ENCODE measurements at regions not wholly inside any gene's neighbourhood (a gene's known extent, or its start where the extent isn't known, plus 50 kb on each side); places are given as distances from the start of the nearest gene placed in this dataset.

- H3K4me3 ChIP-seq (ENCODE audit: low read depth, low read length) = no peak overlapping the region
- TF ChIP-seq POLR2A (IDR thresholded peaks at IDR 0.05; ENCODE audit: extremely low read depth, insufficient read length) (no peak), CTCF (IDR thresholded peaks at IDR 0.05; ENCODE audit: low read depth, low read length) (no peak), MAX (IDR thresholded peaks at IDR 0.05; ENCODE audit: low read depth, low read length) (no peak), MYC (IDR thresholded peaks at IDR 0.05; ENCODE audit: low read depth, low read length) (no peak)
- DNase-seq (ENCODE audit: low read depth) = no peak
Measured at GRCh38 chr6:148648754-148649453, 97.9 kb upstream of the UST start.

DNA sequence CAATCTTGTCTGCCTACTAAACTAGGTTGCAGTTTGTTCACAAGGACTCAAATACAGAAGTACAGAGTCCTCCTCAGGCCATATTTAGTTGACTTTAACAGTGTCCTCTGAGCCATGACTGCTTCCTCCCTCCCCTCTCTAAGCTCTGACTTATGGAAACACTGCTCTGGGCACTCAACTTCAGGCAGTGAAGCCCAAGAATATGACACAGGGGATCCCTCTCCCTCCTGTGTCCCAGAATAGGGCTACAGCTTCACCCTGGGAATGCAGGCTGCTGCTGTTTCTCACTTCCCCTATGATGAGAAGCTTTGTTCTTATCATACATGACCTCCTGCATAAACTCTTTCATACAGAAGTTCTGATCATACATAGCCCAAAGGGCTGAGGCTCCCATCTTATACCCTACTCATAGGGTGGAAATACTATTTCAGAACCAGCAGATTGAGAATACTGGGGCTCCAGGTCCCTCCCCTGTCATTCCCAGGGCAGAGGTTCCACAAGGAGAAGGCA lies 97.3 kb upstream of the UST start:
- no peak for DNase-seq (ENCODE audit: low read depth)
- H3K4me3 ChIP-seq (ENCODE audit: low read depth, low read length) = no peak overlapping the region
- no peak for TF ChIP-seq CTCF (IDR thresholded peaks at IDR 0.05; ENCODE audit: low read depth, low read length)
- no peak for TF ChIP-seq MAX (IDR thresholded peaks at IDR 0.05; ENCODE audit: low read depth, low read length)
- no peak for TF ChIP-seq MYC (IDR thresholded peaks at IDR 0.05; ENCODE audit: low read depth, low read length)
- no peak for TF ChIP-seq POLR2A (IDR thresholded peaks at IDR 0.05; ENCODE audit: extremely low read depth, insufficient read length)

GRCh38 chr6:148650941-148651505 lies 95.8 kb upstream of the UST start:
- no peak overlapping the region for H3K4me3 ChIP-seq (ENCODE audit: low read depth, low read length)
- DNase-seq (ENCODE audit: low read depth) = no peak
- TF ChIP-seq MYC (IDR thresholded peaks at IDR 0.05; ENCODE audit: low read depth, low read length) = no peak
- TF ChIP-seq CTCF (IDR thresholded peaks at IDR 0.05; ENCODE audit: low read depth, low read length) = no peak
- no peak for TF ChIP-seq MAX (IDR thresholded peaks at IDR 0.05; ENCODE audit: low read depth, low read length)
- TF ChIP-seq POLR2A (IDR thresholded peaks at IDR 0.05; ENCODE audit: extremely low read depth, insufficient read length) = no peak

DNA sequence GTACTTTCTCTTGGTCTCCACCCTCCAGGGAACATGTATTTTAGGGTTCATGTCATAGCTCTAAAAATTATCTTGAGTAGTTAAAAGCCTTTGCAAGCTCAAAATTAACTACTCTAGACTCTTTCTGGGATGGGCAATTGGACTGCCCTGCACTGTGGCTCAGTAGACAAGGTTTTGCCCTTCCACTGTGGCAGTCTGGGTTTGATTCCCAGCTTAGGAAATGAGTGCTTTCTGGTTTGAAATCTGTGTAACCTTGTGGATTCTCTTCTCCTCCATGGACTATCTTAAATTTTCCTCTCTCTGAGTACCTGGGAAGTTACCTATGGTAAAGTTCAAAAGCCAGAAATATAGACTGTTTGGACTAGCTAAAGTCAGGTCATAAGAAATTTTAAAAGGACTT lies 94.6 kb upstream of the UST start:
- H3K4me3 ChIP-seq (ENCODE audit: low read depth, low read length) = no peak overlapping the region
- TF ChIP-seq CTCF (IDR thresholded peaks at IDR 0.05; ENCODE audit: low read depth, low read length) (no peak), MYC (IDR thresholded peaks at IDR 0.05; ENCODE audit: low read depth, low read length) (no peak), POLR2A (IDR thresholded peaks at IDR 0.05; ENCODE audit: extremely low read depth, insufficient read length) (no peak)
- DNase-seq (ENCODE audit: low read depth) = no peak

GRCh38 chr6:148653138-148653776 lies 93.6 kb upstream of the UST start:
- no peak overlapping the region for H3K4me3 ChIP-seq (ENCODE audit: low read depth, low read length)
- peak; percentile 15 for DNase-seq (ENCODE audit: low read depth)
- no peak for TF ChIP-seq MYC (IDR thresholded peaks at IDR 0.05; ENCODE audit: low read depth, low read length)
- no peak for TF ChIP-seq CTCF (IDR thresholded peaks at IDR 0.05; ENCODE audit: low read depth, low read length)
- TF ChIP-seq POLR2A (IDR thresholded peaks at IDR 0.05; ENCODE audit: extremely low read depth, insufficient read length) = no peak
- no peak for TF ChIP-seq MAX (IDR thresholded peaks at IDR 0.05; ENCODE audit: low read depth, low read length)
